A549 (cell line): ENCODE measurements at regions not wholly inside any gene's neighbourhood (a gene's known extent, or its start where the extent isn't known, plus 50 kb on each side); places are given as distances from the start of the nearest gene placed in this dataset.

Source experiments
- ATAC-seq, 2 experiments: fragments of 200-7000 bp in 1 of 2; fragments of >200 bp in 1 of 2; cut with Nextera tagmentation in 1 of 2; cut with Tn5 transposase in 1 of 2; 3 replicates each; pipeline versions ENCODE4 v1.8.0 to v1.9.1; 2018 to 2020; ENCODE audit warnings: mild to moderate bottlenecking in 1 of 2, moderate library complexity in 1 of 2
- CTCF ChIA-PET: fragments of 300-600 bp; sonication (Branson Sonifier 250); formaldehyde crosslinking; extraction: SDS; loops from one replicate; lab custom pipeline; 2021; ENCODE audit warnings: antibody characterized with exemption, inconsistent platforms; lab: Yijun Ruan, JAX
- POLR2A ChIA-PET: fragments of 350-600 bp; formaldehyde crosslinking; extraction: SDS; loops from one replicate; lab custom pipeline; 2021; ENCODE audit warnings: antibody characterized with exemption, inconsistent platforms; lab: Yijun Ruan, JAX
- DNase-seq, 2 experiments: peaks; one replicate each; pipeline versions ENCODE4 v3.0.0 to v3.0.0-alpha.2; 2011 to 2016; ENCODE audit warnings: low read depth in 1 of 2, low spot score in 1 of 2
- FAIRE-seq: peaks from 2 replicates; lab custom pipeline; 2011; peaks lifted over from hg19 to GRCh38; lab: Jason Lieb, UNC
- H3K27ac ChIP-seq, 2 experiments: fragments of >200 bp; sonication (Bioruptor Twin); formaldehyde crosslinking; 3 replicates each; pipeline ENCODE4 v1.5.1; 2016 to 2017
- H3K4me1 ChIP-seq: fragments of >200 bp; sonication (Bioruptor Twin); formaldehyde crosslinking; 3 replicates; pipeline ENCODE4 v1.6.1; 2016
- H3K4me2 ChIP-seq: fragments of >200 bp; sonication (Bioruptor Twin); formaldehyde crosslinking; 3 replicates; pipeline ENCODE4 v1.6.1; 2016
- H3K4me3 ChIP-seq: fragments of >200 bp; sonication (Bioruptor Twin); formaldehyde crosslinking; 3 replicates; pipeline ENCODE4 v1.5.1; 2016
- H3K9me3 ChIP-seq: fragments of >200 bp; sonication (Bioruptor Twin); formaldehyde crosslinking; 3 replicates; pipeline ENCODE4 v1.6.1; 2016
- BHLHE40 ChIP-seq: IDR thresholded peaks from 2 replicates; pipeline ENCODE4 v1.6.1; 2012; ENCODE audit warnings: low read depth, low read length, inconsistent platforms
- CBX8 ChIP-seq: fragments of 200-600 bp; sonication (generic); IDR thresholded peaks from 2 replicates; pipeline ENCODE4 v1.6.1; 2016
- CEBPB ChIP-seq, 2 experiments: fragments of >200 bp in 1 of 2; sonication (Bioruptor Twin) in 1 of 2; formaldehyde crosslinking in 1 of 2; IDR thresholded peaks; 2 replicates each; pipeline ENCODE4 v1.6.1; 2012 to 2016
- CHD4 ChIP-seq: fragments of 200-600 bp; sonication (generic); IDR thresholded peaks from 2 replicates; pipeline ENCODE4 v1.6.1; 2016; ENCODE audit warnings: antibody characterized with exemption, mild to moderate bottlenecking, borderline replicate concordance
- EHF ChIP-seq: fragments of 250-450 bp; sonication (Bioruptor Pico); IDR thresholded peaks from 2 replicates; pipeline ENCODE4 v1.5.0; 2020; ENCODE audit warnings: mild to moderate bottlenecking
- FOSB ChIP-seq: fragments of 250-450 bp; sonication (Bioruptor Pico); IDR thresholded peaks from 2 replicates; pipeline ENCODE4 v1.5.0; 2020; ENCODE audit warnings: mild to moderate bottlenecking, moderate library complexity
- HOXB13 ChIP-seq: fragments of 250-450 bp; sonication (Bioruptor Pico); IDR thresholded peaks from 2 replicates; pipeline ENCODE4 v1.5.0; 2020; ENCODE audit warnings: low read depth, mild to moderate bottlenecking, moderate library complexity
- JUN ChIP-seq, 2 experiments: fragments of >200 bp; sonication (Bioruptor Twin); formaldehyde crosslinking; IDR thresholded peaks; 2 replicates in 1 of 2; 3 replicates in 1 of 2; pipeline ENCODE4 v1.6.1; 2016 to 2017
- JUNB ChIP-seq: fragments of >200 bp; sonication (Bioruptor Twin); formaldehyde crosslinking; IDR thresholded peaks from 2 replicates; pipeline ENCODE4 v1.6.1; 2016
- KDM1A ChIP-seq: fragments of 200-600 bp; sonication (generic); IDR thresholded peaks from 2 replicates; pipeline ENCODE4 v1.6.1; 2016; ENCODE audit warnings: low read depth, mild to moderate bottlenecking
- KDM5A ChIP-seq: fragments of 200-600 bp; sonication (generic); IDR thresholded peaks from 2 replicates; pipeline ENCODE4 v1.6.1; 2016; ENCODE audit warnings: antibody characterized with exemption, mild to moderate bottlenecking
- NFE2L2 ChIP-seq: fragments of 150-350 bp; conservative IDR thresholded peaks from 2 replicates; pipeline ENCODE4 v1.6.1; 2014; ENCODE audit warnings: low read length
- NR3C1 ChIP-seq: fragments of >200 bp; sonication (Bioruptor Twin); formaldehyde crosslinking; IDR thresholded peaks from 3 replicates; pipeline ENCODE4 v1.6.1; 2017
- POLR2A ChIP-seq: IDR thresholded peaks from 2 replicates; pipeline ENCODE4 v1.6.1; 2012; ENCODE audit warnings: mild to moderate bottlenecking, low read length
- RFX5 ChIP-seq: fragments of 450-650 bp; IDR thresholded peaks from 2 replicates; pipeline ENCODE4 v1.7.1; 2014; ENCODE audit warnings: antibody characterized with exemption, mild to moderate bottlenecking, moderate library complexity
- SREBF2 ChIP-seq: fragments of 450-650 bp; IDR thresholded peaks from 2 replicates; pipeline ENCODE4 v1.6.1; 2014; ENCODE audit warnings: mild to moderate bottlenecking, moderate library complexity
- TFCP2L1 ChIP-seq: fragments of 250-450 bp; sonication (Bioruptor Pico); IDR thresholded peaks from 2 replicates; pipeline ENCODE4 v1.5.0; 2021; ENCODE audit warnings: mild to moderate bottlenecking
- ZC3H11A ChIP-seq: fragments of 450-650 bp; IDR thresholded peaks from 2 replicates; pipeline ENCODE4 v1.6.1; 2014; ENCODE audit warnings: antibody characterized with exemption, mild to moderate bottlenecking
- ZNF302 ChIP-seq: fragments of 250-450 bp; sonication (Bioruptor Pico); IDR thresholded peaks from 2 replicates; pipeline ENCODE4 v1.9.0; 2021; ENCODE audit warnings: inconsistent platforms, mild to moderate bottlenecking, moderate library complexity
- ZSCAN20 ChIP-seq: fragments of 250-450 bp; sonication (Bioruptor Pico); IDR thresholded peaks from 2 replicates; pipeline ENCODE4 v1.8.0; 2022; ENCODE audit warnings: mild to moderate bottlenecking, moderate library complexity
- WGBS: methylation state at CpG from one replicate; pipeline ENCODE4 v1.1.6; 2017; ENCODE audit errors: missing lambda C conversion rate; 5-methylcytosine and 5-hydroxymethylcytosine counted together
- TF ChIP-seq, protein P1 (sequence below): fragments of 150-350 bp; IDR thresholded peaks from 2 replicates; pipeline ENCODE4 v1.6.1; 2014; ENCODE audit warnings: low read depth, mild to moderate bottlenecking, low read length
- TF ChIP-seq, protein P2 (sequence below): IDR thresholded peaks from 2 replicates; pipeline ENCODE4 v1.6.1; 2012; ENCODE audit warnings: low read depth, borderline replicate concordance
- TF ChIP-seq, protein P3 (sequence below): fragments of >200 bp; sonication (Bioruptor Twin); formaldehyde crosslinking; IDR thresholded peaks from 2 replicates; pipeline ENCODE4 v1.6.1; 2016

DNA sequence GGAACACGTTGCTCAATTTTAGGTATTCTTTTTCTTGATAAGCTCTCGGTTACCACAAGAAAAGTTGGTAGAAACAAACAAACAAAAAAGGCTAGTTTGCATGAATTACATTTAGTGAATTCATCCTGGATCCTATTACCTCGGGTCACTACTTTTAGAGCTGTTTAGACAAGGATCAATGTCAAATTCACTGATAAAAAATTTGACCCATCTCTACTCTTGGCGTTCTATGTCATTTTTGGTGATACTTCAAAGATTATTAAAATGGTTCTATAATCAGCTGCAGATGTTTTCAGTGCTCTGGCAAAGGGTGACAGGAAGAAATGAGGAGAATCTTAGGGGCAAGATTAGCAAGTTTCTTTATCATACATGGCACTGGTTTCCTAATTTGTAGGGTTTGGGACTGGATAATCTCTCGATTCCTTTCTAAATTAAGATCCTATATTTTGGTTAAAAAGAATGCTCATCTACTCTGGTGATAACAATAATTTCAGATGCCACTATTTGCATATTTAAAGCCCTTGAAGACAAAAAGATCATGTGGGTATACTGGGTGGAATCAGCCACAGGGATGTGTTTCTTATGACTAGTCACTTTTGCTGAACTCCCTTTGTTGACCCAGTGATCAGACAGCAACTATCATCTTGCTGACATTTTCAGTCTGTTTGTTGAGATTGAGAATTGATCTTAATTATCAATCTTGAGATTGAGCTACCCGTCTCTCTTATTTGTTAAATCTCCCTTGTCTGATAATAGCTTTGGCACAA lies 442.9 kb downstream of the AASDHPPT start:
- Histone ChIP-seq H3K4me1 (no peaks in the 10 kb centered on the region), H3K4me3 (no peak overlapping the region), H3K27ac (no peak overlapping the region)
- CTCF ChIA-PET = no interaction called here
- TF ChIP-seq JUNB (no peak), ZC3H11A (no peak), BHLHE40 (no peak), CHD4 (no peak), KDM5A (no peak), KDM1A (no peak), POLR2A (no peak), NR3C1 (no peak), ZSCAN20 (no peak), ZNF302 (no peak), TFCP2L1 (CRISPR knock-in tag) (no peak), FOSB (CRISPR knock-in tag) (no peak), SREBF2 (no peak)
- TF ChIP-seq, protein P1, sequence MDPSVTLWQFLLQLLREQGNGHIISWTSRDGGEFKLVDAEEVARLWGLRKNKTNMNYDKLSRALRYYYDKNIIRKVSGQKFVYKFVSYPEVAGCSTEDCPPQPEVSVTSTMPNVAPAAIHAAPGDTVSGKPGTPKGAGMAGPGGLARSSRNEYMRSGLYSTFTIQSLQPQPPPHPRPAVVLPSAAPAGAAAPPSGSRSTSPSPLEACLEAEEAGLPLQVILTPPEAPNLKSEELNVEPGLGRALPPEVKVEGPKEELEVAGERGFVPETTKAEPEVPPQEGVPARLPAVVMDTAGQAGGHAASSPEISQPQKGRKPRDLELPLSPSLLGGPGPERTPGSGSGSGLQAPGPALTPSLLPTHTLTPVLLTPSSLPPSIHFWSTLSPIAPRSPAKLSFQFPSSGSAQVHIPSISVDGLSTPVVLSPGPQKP = no peak
- TF ChIP-seq, protein P2, sequence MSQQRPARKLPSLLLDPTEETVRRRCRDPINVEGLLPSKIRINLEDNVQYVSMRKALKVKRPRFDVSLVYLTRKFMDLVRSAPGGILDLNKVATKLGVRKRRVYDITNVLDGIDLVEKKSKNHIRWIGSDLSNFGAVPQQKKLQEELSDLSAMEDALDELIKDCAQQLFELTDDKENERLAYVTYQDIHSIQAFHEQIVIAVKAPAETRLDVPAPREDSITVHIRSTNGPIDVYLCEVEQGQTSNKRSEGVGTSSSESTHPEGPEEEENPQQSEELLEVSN = no peak
- TF ChIP-seq, all 56 proteins: peak for 0
- no peak for ATAC-seq
- 29% methylated on average over 6 of the region's 6 CpGs for WGBS
- H3K4me2 ChIP-seq = no peak overlapping the region
- POLR2A ChIA-PET = no interaction called here
- no peaks in the 10 kb centered on the region for H3K9me3 ChIP-seq
- DNase-seq = no peak
- no peak for FAIRE-seq

DNA sequence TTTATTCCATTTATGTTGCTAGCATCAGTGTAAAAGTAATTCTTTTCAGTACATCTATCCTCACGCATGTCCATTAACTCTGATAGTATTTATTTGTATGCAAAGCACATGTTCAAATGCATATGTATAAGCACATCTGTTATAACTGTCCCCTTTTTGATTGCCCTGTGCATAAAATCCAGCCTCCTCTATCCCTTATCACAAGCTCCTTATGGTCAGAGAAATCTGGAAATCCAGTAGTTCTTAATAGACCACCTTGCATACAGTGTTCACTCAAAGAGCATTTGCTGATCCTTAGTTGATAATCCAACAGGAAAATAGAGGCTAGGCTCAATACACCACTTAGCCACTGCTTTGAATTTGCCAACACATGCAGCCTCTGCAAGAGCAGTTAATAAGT lies 443.5 kb downstream of the AASDHPPT start:
- POLR2A ChIA-PET = no interaction called here

DNA sequence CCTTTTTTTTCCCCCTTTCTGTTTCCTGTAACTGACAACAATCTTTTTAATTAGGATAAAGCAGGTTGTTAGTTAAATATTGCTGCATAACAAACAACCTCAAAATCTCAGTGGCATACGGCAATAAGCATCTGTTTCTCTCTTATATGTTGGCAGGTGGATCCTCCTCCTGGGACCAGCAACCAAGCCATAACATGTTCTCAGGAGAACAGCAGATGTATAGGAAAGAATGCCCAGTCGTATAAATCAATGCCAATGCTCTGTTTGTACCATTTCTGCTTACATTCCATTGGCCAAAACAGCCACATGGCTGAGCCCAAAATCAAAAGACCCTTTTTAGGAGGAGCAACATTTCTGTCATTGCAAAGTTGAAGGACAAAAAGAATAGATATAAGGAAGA lies 445.7 kb downstream of the AASDHPPT start:
- TF ChIP-seq EHF (CRISPR knock-in tag) = no peak
- TF ChIP-seq, protein P3, sequence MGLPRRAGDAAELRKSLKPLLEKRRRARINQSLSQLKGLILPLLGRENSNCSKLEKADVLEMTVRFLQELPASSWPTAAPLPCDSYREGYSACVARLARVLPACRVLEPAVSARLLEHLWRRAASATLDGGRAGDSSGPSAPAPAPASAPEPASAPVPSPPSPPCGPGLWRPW = no peak
- no peak for TF ChIP-seq CEBPB (IDR thresholded peaks at IDR 0.05)
- no peak for TF ChIP-seq NFE2L2
- no peak for TF ChIP-seq RFX5
- Histone ChIP-seq H3K9me3 (no peaks in the 10 kb centered on the region), H3K4me1 (no peaks in the 10 kb centered on the region), H3K27ac (no peak overlapping the region), H3K4me3 (no peak overlapping the region), H3K4me2 (no peak overlapping the region)
- DNase-seq (no peak), FAIRE-seq (no peak), ATAC-seq (no peak)
- POLR2A ChIA-PET = no interaction called here
- WGBS = 44% methylated on average over 2 of the region's 2 CpGs
- CTCF ChIA-PET = no interaction called here

More for the DNA sequence above, 443.5 kb downstream of the AASDHPPT start:
- ATAC-seq (no peak), FAIRE-seq (no peak), DNase-seq (no peak)
- no peak overlapping the region for H3K4me3 ChIP-seq
- no peak overlapping the region for H3K27ac ChIP-seq
- no peaks in the 10 kb centered on the region for H3K9me3 ChIP-seq
- no peaks in the 10 kb centered on the region for H3K4me1 ChIP-seq
- 76% methylated on average over 1 of the region's 1 CpG for WGBS
- CTCF ChIA-PET = no interaction called here
- TF ChIP-seq, protein P2 = no peak
- TF ChIP-seq CBX8 (no peak), JUN (IDR thresholded peaks at IDR 0.05) (no peak), ZNF302 (no peak), HOXB13 (no peak)
- H3K4me2 ChIP-seq = no peak overlapping the region
